ENCODE measurements at regions not wholly inside any gene's neighbourhood (a gene's known extent, or its start where the extent isn't known, plus 50 kb on each side); places are given as distances from the start of the nearest gene placed in this dataset.

DNA sequence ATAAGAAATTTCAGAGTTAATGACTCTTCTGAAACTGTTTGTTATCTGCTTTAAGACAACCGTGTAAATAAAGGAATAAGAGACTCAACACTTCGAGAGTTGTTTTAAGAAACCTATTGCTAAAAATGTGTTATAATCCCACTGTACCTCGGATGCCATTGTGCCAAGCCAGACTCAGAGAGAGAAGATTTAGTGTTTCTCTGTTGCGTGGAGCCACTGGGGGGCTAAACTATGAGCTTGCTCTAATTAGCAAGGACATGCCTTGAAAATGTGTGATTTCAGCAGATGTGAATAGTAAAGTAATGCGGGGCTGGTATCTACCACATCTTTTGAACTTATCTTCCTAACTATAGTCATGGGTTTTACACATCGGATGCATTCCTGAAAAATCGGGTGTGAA is 56.2 kb upstream of the TARBP1 start:
- no peak overlapping the region for H3K27ac ChIP-seq (ENCODE audit: low read length)
- no peaks in the 10 kb centered on the region for H3K27me3 ChIP-seq (ENCODE audit: insufficient read depth, low read depth, low read length)
- H3K9ac ChIP-seq (ENCODE audit: low read length): peak overlapping the region; percentile 9
- no peak overlapping the region for H3K4me2 ChIP-seq (ENCODE audit: low read length)
- H3K79me2 ChIP-seq (replicated peaks; ENCODE audit: insufficient read depth, low read length): no peaks in the 10 kb centered on the region
- H4K20me1 ChIP-seq (ENCODE audit: insufficient read depth): no peaks in the 10 kb centered on the region
- TF ChIP-seq MXI1 (conservative IDR thresholded peaks at IDR 0.05; ENCODE audit: poor library complexity, severe bottlenecking) (no peak), EZH2 (IDR thresholded peaks at IDR 0.05; ENCODE audit: borderline replicate concordance, insufficient read depth, low read length, poor library complexity, severe bottlenecking) (no peak), TAF1 (IDR thresholded peaks at IDR 0.05; ENCODE audit: low read depth) (no peak)
- TF ChIP-seq, protein P1, sequence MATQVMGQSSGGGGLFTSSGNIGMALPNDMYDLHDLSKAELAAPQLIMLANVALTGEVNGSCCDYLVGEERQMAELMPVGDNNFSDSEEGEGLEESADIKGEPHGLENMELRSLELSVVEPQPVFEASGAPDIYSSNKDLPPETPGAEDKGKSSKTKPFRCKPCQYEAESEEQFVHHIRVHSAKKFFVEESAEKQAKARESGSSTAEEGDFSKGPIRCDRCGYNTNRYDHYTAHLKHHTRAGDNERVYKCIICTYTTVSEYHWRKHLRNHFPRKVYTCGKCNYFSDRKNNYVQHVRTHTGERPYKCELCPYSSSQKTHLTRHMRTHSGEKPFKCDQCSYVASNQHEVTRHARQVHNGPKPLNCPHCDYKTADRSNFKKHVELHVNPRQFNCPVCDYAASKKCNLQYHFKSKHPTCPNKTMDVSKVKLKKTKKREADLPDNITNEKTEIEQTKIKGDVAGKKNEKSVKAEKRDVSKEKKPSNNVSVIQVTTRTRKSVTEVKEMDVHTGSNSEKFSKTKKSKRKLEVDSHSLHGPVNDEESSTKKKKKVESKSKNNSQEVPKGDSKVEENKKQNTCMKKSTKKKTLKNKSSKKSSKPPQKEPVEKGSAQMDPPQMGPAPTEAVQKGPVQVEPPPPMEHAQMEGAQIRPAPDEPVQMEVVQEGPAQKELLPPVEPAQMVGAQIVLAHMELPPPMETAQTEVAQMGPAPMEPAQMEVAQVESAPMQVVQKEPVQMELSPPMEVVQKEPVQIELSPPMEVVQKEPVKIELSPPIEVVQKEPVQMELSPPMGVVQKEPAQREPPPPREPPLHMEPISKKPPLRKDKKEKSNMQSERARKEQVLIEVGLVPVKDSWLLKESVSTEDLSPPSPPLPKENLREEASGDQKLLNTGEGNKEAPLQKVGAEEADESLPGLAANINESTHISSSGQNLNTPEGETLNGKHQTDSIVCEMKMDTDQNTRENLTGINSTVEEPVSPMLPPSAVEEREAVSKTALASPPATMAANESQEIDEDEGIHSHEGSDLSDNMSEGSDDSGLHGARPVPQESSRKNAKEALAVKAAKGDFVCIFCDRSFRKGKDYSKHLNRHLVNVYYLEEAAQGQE (IDR thresholded peaks at IDR 0.05; ENCODE audit: borderline replicate concordance): no peak
- TF ChIP-seq, protein P2, sequence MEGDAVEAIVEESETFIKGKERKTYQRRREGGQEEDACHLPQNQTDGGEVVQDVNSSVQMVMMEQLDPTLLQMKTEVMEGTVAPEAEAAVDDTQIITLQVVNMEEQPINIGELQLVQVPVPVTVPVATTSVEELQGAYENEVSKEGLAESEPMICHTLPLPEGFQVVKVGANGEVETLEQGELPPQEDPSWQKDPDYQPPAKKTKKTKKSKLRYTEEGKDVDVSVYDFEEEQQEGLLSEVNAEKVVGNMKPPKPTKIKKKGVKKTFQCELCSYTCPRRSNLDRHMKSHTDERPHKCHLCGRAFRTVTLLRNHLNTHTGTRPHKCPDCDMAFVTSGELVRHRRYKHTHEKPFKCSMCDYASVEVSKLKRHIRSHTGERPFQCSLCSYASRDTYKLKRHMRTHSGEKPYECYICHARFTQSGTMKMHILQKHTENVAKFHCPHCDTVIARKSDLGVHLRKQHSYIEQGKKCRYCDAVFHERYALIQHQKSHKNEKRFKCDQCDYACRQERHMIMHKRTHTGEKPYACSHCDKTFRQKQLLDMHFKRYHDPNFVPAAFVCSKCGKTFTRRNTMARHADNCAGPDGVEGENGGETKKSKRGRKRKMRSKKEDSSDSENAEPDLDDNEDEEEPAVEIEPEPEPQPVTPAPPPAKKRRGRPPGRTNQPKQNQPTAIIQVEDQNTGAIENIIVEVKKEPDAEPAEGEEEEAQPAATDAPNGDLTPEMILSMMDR (IDR thresholded peaks at IDR 0.05; ENCODE audit: poor library complexity, severe bottlenecking): no peak
- peaks cover 6% of the 10 kb centered on the region for H3F3A ChIP-seq (ENCODE audit: insufficient read depth, low read length, poor library complexity, severe bottlenecking)
- no peak overlapping the region for H3K4me3 ChIP-seq (ENCODE audit: low read length)
- H3K36me3 ChIP-seq (ENCODE audit: insufficient read depth, low read length): no peaks in the 10 kb centered on the region
- H3K9me2 ChIP-seq (ENCODE audit: insufficient read depth, low read length): no peaks in the 10 kb centered on the region
- no peaks in the 10 kb centered on the region for H3K9me3 ChIP-seq (ENCODE audit: low read length)
- no peak overlapping the region for H2AFZ ChIP-seq (ENCODE audit: low read depth, low read length)

DNA sequence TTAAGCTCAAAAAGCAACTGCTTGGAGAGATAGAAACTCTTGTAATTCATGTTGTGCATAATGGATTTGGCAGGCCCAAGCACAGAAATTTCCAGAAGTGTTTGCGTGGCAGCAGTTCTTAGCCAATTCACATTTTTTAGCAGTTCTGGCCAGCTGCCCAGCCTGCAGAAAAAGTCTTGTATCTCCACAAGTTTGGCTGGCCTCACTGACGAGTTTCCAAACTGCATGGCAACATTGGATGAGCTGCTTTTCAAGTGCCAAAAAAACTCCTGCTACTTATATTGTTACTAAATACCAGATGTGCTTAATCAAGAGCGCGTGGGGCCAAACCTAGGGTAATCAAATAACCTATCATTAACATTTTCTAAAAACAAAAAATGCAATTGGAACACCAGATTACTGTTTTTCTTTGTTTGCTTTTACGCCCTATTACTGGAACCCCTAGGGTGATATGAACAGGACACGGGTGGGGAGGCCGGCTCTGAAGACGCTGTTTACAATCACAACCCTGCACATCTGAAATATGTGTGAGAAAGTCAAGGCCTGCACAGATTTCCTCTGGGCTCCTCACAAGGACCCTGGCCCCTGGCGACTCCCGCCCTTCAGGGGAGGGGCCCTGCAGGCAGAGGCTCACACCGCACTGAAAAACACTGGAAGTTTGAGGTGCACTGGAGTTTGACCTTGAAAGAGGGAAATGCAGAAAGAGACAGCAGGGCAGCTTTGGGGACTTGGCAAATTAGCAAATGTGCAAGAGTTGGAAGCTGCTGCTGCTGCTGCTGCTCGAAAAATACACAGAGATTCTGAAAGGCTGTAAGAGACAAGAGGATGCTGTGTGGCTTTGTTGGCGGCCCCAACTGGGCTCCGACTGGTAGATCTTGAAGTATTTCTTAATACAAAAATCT is 55.2 kb upstream of the TARBP1 start:
- H3K79me2 ChIP-seq (replicated peaks; ENCODE audit: insufficient read depth, low read length): no peaks in the 10 kb centered on the region
- H3K4me3 ChIP-seq (ENCODE audit: low read length): no peak overlapping the region
- no peaks in the 10 kb centered on the region for H3K9me2 ChIP-seq (ENCODE audit: insufficient read depth, low read length)
- H3K27ac ChIP-seq (ENCODE audit: low read length): no peak overlapping the region
- peaks cover 6% of the 10 kb centered on the region for H3F3A ChIP-seq (ENCODE audit: insufficient read depth, low read length, poor library complexity, severe bottlenecking)
- no peaks in the 10 kb centered on the region for H3K36me3 ChIP-seq (ENCODE audit: insufficient read depth, low read length)
- H2AFZ ChIP-seq (ENCODE audit: low read depth, low read length): no peak overlapping the region
- H4K20me1 ChIP-seq (ENCODE audit: insufficient read depth): no peaks in the 10 kb centered on the region
- TF ChIP-seq TAF1 (IDR thresholded peaks at IDR 0.05; ENCODE audit: low read depth) (no peak), RAD21 (conservative IDR thresholded peaks at IDR 0.05) (no peak), MXI1 (conservative IDR thresholded peaks at IDR 0.05; ENCODE audit: poor library complexity, severe bottlenecking) (no peak), EP300 (conservative IDR thresholded peaks at IDR 0.05; ENCODE audit: poor library complexity, severe bottlenecking) (no peak), SMC3 (conservative IDR thresholded peaks at IDR 0.05; ENCODE audit: poor library complexity) (no peak), EZH2 (IDR thresholded peaks at IDR 0.05; ENCODE audit: borderline replicate concordance, insufficient read depth, low read length, poor library complexity, severe bottlenecking) (no peak)
- TF ChIP-seq, protein P2 (IDR thresholded peaks at IDR 0.05; ENCODE audit: poor library complexity, severe bottlenecking): no peak
- TF ChIP-seq, protein P1 (IDR thresholded peaks at IDR 0.05; ENCODE audit: borderline replicate concordance): no peak
- no peaks in the 10 kb centered on the region for H3K27me3 ChIP-seq (ENCODE audit: insufficient read depth, low read depth, low read length)
- peak overlapping the region; percentile 9 for H3K9ac ChIP-seq (ENCODE audit: low read length)
- no peaks in the 10 kb centered on the region for H3K9me3 ChIP-seq (ENCODE audit: low read length)
- no peak overlapping the region for H3K4me2 ChIP-seq (ENCODE audit: low read length)
